TTC549 (cell line): ENCODE measurements at regions not wholly inside any gene's neighbourhood (a gene's known extent, or its start where the extent isn't known, plus 50 kb on each side); places are given as distances from the start of the nearest gene placed in this dataset.
"Not testable (repeated sequence)": the region's sequence is repeated elsewhere in the genome, so short reads cannot be mapped to it uniquely, and the experiment has no call there.

ENCODE experiments used
- FAIRE-seq: peaks from 2 replicates; lab custom pipeline; 2012; peaks lifted over from hg19 to GRCh38; lab: Jason Lieb, UNC

GRCh38 chrX:953879-954482, 258.5 kb downstream of the CRLF2 start:
- no peak for FAIRE-seq

DNA sequence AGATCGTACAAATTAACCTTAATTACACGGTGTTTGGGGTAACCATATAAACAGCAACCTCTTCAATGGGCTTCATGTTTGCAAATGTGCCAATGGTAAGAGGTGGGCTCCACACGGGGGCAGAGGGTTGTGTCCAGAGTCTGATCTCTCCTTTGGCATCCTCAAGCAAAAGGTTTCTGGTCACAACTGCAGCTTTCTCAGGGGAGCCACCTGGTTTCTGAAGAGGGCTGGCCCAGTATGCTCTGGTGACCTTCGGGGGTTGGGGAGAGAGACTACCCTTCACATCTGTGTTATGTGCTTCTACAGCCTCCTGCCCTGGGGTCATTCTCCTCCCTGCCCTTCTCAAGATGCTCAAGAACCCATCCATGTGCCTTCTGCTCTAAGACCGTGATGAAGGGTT, 259.6 kb downstream of the CRLF2 start:
- no peak for FAIRE-seq

DNA sequence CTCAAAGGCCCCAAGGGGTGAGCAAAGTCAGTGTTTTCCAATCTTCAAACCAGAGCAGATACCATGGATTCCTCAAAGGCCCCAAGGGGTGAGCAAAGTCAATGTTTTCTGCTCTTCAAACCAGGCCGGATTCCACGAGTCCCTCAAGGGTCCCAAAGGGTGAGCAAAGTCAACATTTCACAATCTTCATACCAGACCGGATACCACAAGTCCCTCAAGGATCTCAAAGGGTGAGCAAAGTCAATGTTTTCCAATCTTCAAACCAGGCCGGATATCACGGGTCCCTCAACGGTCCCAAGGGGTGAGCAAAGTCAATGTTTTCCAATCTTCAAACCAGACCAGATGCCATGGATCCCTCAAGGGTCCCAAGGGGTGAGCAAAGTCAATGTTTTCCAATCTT, 265.2 kb downstream of the CRLF2 start:
- not testable (repeated sequence) for FAIRE-seq

DNA sequence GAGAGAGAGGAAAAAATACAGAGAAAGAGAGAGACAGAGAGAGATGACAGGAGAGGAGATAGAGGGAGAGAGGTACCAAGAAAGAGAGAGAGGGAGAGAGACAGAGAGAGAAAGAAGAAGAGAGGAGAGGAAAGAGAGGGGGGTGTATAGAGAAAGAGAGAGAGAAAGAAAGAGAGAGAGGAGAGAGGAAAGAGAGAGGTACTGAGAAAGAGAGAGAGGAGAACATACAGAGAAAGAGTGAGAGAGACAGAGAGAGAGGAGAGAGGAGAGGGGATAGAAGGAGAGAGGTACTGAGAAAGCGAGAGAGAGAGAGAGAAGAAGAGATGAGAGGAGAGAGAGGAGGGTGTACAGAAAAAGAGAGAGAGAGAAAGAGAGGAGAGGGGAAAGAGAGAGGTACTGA, 269.4 kb downstream of the CRLF2 start:
- FAIRE-seq, result no peak

- no peak for FAIRE-seq
Measured at GRCh38 chrX:940691-941090, 271.8 kb downstream of the CRLF2 start.

- FAIRE-seq, result no peak
Measured at GRCh38 chrX:936979-937769, 275.3 kb downstream of the CRLF2 start.

DNA sequence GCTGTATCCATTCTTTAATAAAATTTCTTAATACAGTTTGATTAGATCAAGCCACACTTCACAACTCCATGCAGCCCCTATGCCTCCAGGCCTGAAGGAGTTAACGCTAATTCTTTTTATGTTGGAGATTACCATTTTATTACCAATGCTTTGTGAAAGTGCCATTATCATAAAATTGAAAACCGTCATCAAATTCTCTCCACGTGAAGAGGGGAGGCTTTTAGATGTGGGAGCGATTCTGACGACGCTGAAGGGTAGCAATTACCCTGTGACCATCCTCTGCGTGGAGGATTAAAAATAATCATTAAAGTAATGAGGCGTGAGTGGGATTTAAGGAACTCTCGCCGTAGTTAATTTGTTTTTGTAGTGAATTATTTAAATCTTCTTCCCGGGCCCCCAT, 278.8 kb downstream of the CRLF2 start:
- no peak for FAIRE-seq

GRCh38 chrX:928606-929005, 283.8 kb downstream of the CRLF2 start:
- FAIRE-seq, result no peak

- FAIRE-seq, result no peak
Measured at GRCh38 chrX:926991-927390, 285.5 kb downstream of the CRLF2 start.

DNA sequence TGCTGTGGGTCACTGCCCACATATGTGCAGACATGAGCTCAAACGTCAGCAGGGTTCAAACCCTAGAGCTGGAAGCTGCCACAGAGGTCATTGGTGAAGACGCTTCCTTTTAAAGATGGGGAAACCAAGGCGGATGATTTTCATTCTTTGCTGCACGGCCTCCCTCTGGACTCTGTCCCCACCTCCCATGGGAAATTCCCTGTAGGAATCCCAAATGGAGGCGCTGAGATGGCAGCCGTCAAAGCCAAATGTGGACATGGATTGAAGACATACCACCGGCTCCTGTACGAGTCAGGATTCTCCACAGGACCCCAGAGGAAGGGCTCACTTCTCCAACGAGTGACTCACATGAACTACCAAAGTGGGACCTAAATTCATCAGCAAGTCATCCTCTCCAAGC, 286.4 kb downstream of the CRLF2 start:
- no peak for FAIRE-seq

GRCh38 chrX:925652-926061, 286.8 kb downstream of the CRLF2 start:
- FAIRE-seq, result no peak

- no peak for FAIRE-seq
Measured at GRCh38 chrX:925094-925493, 287.4 kb downstream of the CRLF2 start.

DNA sequence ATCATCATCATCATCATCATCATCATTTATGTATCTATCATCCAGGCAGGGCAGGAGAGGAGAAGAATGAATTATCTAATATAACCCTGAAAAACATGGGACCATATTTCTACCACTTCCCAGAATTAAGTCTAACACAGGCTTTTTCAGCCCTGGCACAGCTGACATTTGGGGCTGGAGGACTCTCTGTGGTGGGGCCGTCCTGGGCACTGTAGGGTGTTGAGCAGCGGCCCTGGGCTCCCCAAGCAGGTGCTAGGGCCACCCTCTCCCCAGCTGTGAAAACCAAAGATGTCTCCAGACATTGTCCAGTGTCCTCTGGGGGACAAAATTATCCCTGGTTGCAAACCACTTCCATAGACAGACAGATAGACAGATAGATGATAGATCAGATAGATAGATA, 288.4 kb downstream of the CRLF2 start:
- no peak for FAIRE-seq

- no peak for FAIRE-seq
Measured at GRCh38 chrX:920234-920799, 289.7 kb downstream of the SHOX start.

DNA sequence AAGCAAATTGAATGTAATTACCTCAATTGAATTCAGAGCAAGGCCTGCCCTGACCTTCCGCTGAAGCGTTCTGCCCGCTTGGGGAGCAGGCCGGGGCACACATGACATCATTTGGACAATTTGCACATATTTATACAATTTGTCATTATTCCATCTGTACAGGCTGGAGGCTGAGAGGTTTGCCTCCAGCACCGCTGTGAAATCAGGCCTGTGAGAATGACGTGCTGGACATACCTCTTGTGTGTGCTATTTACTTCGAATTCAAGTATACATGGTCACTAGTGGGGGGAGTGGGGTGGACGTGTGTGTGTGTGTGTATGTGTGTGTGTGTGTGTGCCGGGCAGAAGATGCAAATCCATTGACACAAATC, 285.6 kb downstream of the SHOX start:
- FAIRE-seq, result no peak

- FAIRE-seq, result no peak
Measured at GRCh38 chrX:915427-916229, 285.0 kb downstream of the SHOX start.

- FAIRE-seq, result no peak
Measured at GRCh38 chrX:914206-914605, 283.6 kb downstream of the SHOX start.

DNA sequence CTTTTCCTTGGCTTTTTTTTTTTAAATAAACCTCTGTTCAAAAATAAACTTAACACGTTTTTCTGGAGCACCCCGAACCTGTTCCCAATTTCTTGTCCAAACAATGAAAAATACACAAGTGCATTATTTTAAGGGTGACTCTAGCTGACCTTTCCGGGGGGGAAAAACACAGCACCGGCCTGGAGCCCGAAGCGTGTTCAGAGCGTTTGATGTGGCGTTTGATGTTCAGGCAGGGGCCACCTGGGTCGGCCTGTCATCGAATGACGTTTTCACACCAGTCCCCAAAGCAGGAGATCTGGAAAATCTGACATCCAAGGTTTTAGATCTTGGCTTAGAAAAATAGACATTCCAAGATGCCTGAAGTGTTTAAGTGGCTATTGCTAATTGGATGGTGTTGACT, 282.1 kb downstream of the SHOX start:
- no peak for FAIRE-seq

DNA sequence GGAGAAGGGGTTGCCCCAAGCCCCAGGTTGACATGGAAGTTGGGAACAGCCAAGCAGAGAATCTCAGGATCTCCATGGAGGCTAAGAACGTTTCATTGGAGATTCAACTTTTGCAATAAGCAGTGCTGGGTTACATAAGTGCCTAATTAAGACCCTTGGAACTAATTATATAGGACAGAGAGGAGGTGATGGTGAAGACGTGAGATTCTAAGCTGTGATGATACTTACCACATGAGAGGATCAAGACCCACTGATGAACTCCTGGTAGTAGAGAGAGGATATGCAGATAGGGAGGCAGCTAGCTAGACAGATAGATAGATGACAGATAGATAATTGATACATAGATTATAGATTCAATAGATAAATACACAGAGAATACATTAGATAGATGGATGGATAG, 278.5 kb downstream of the SHOX start:
- FAIRE-seq, result not testable (repeated sequence)

DNA sequence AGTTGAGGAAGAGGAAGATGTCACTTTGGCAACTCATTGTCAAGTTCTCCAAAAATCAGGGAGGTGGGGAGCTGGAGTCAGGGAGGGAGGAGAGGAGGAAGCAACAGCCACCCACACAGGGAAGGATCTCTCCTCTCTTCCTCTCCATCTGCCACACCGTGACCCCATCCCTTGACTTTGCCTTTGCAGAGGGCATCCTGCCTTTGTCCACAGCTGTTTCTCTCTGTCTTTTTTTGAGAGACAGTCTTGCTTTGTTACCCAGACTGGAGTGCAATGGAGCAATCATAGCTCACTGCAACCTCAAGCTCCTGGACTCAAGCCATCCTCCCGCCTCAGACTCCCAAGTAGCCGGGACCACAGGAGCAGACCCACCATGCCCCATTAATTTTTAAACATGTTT, 276.0 kb downstream of the SHOX start:
- FAIRE-seq, result no peak

GRCh38 chrX:905848-906566, 275.4 kb downstream of the SHOX start:
- no peak for FAIRE-seq

DNA sequence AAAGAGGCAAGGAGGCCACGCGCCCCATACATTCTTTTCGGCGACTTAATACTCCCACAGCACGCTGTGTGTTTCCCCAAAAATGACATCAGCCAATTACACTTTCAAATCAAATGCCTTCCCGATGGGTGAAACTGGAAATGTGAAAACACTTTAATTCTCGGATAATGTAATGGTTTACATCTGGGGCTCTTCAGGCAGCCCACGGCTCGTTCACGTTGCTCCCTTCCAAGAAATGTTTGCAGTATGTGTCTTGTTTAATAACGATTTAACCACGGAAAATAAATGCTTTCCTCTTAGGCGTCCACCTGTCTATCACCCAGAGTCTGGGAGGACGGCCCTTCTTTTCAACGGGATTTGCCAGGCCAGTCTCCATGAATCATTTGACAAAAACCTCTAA, 272.5 kb downstream of the SHOX start:
- no peak for FAIRE-seq
